Panc1 (cell line): ENCODE measurements at regions not wholly inside any gene's neighbourhood (a gene's known extent, or its start where the extent isn't known, plus 50 kb on each side); places are given as distances from the start of the nearest gene placed in this dataset.
"Not testable (repeated sequence)": the region's sequence is repeated elsewhere in the genome, so short reads cannot be mapped to it uniquely, and the experiment has no call there.

Experiments used
- CTCF ChIP-seq: fragments of 450-650 bp; IDR thresholded peaks from 2 replicates; pipeline ENCODE4 v1.5.1; 2017; ENCODE audit warnings: mild to moderate bottlenecking
- REST ChIP-seq, 2 experiments: IDR thresholded peaks; 2 replicates each; pipeline ENCODE4 v1.6.1; 2011 to 2012; ENCODE audit warnings: low read depth in 2 of 2, control low read depth in 1 of 2, low read length in 1 of 2, mild to moderate bottlenecking in 1 of 2, moderate library complexity in 1 of 2; ENCODE audit not compliant: insufficient read depth in 1 of 2

DNA sequence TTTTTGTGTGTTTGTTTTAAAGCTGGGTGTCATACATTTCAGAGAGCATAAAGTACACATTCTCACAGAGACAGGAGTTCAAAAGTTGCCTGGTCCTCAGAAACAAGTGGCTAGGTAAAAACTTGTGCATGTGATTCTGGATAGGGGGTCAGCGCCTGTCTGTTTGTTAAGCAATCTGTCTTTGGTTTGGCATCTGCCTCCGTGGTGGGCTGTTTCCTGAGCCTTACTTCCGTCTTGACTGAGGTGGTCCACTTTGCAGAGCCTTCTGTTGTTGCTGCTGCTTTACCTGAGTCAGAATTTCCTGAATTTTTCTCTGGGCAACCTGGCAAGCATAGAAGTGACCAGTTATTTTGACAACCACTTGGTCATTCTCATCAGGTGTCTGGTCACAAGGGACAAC, 73.8 kb upstream of the RPS6KA2 start:
- not testable (repeated sequence) for TF ChIP-seq CTCF; REST (IDR thresholded peaks at IDR 0.05; ENCODE audit: insufficient read depth in 1 of 2, low read depth in 2 of 2, low read length in 1 of 2)
